ENCODE measurements at regions not wholly inside any gene's neighbourhood (a gene's known extent, or its start where the extent isn't known, plus 50 kb on each side); places are given as distances from the start of the nearest gene placed in this dataset.
"Not testable (repeated sequence)": the region's sequence is repeated elsewhere in the genome, so short reads cannot be mapped to it uniquely, and the experiment has no call there.

DNA sequence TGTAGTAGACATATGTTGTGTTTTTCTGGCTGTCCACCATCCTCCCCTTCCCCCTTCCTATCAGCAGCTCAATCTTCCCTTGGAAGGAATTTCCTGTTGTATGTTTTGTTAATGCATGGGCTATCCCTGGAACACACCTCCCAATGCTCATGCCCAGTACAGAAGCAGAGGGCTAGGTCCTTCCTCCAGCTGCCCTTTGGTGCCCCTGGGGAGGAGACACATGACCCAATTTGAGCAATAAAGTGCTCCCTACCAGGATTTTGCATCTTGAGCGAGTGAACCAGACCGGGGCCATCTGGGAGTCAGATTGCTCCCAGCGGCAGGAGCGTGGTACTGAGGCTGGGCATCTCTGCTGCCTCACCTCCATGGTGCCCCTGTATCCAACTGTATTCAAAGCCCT is 141.5 kb upstream of the MED13 start:
- Histone ChIP-seq H3K36me3 (ENCODE audit: control insufficient read depth in 2 of 2, extremely low read depth in 1 of 2, insufficient read depth in 2 of 2, low read length in 2 of 2) (no peaks in the 10 kb centered on the region), H3K9ac (ENCODE audit: control insufficient read depth, extremely low read depth, insufficient read depth, low read length) (no peak overlapping the region), H3K9me1 (ENCODE audit: control insufficient read depth, extremely low read depth, insufficient read depth, low read length) (no peaks in the 10 kb centered on the region), H3K27ac (ENCODE audit: control insufficient read depth, insufficient read depth, low read length) (no peak overlapping the region), H3K79me2 (ENCODE audit: control insufficient read depth, insufficient read depth, low read length) (no peaks in the 10 kb centered on the region), H3K4me1 (ENCODE audit: control insufficient read depth, extremely low read depth, insufficient read depth, low read length) (no peaks in the 10 kb centered on the region), H3K27me3 (ENCODE audit: control insufficient read depth, extremely low read depth, insufficient read depth, low read length) (no peaks in the 10 kb centered on the region), H3K4me2 (ENCODE audit: control insufficient read depth, extremely low read depth, insufficient read depth, low read depth, low read length) (no peak overlapping the region), H4K20me1 (ENCODE audit: control insufficient read depth, extremely low read depth, insufficient read depth, low read length) (no peaks in the 10 kb centered on the region), H3K4me3 (ENCODE audit: control insufficient read depth in 2 of 3, extremely low read depth in 1 of 3, insufficient read depth in 2 of 3, low read depth in 1 of 3, low read length in 3 of 3) (no peak overlapping the region), H2AFZ (ENCODE audit: control insufficient read depth, low read length) (no peak overlapping the region), H3K9me3 (ENCODE audit: control insufficient read depth, low read depth, low read length) (no peaks in the 10 kb centered on the region)
- no peak for TF ChIP-seq EZH2 (IDR thresholded peaks at IDR 0.05; ENCODE audit: low read length)
- TF ChIP-seq, protein P1, sequence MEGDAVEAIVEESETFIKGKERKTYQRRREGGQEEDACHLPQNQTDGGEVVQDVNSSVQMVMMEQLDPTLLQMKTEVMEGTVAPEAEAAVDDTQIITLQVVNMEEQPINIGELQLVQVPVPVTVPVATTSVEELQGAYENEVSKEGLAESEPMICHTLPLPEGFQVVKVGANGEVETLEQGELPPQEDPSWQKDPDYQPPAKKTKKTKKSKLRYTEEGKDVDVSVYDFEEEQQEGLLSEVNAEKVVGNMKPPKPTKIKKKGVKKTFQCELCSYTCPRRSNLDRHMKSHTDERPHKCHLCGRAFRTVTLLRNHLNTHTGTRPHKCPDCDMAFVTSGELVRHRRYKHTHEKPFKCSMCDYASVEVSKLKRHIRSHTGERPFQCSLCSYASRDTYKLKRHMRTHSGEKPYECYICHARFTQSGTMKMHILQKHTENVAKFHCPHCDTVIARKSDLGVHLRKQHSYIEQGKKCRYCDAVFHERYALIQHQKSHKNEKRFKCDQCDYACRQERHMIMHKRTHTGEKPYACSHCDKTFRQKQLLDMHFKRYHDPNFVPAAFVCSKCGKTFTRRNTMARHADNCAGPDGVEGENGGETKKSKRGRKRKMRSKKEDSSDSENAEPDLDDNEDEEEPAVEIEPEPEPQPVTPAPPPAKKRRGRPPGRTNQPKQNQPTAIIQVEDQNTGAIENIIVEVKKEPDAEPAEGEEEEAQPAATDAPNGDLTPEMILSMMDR (optimal IDR thresholded peaks at IDR 0.05 in 1 of 3, IDR thresholded peaks at IDR 0.05 in 1 of 3, conservative IDR thresholded peaks at IDR 0.05 in 1 of 3; ENCODE audit: extremely low read depth in 1 of 3, insufficient read depth in 2 of 3, low read length in 3 of 3), result no peak
- DNase-seq (ENCODE audit: low read depth, low spot score) (no peak), FAIRE-seq (no peak)
- dilution Hi-C loops (cut with MboI; ENCODE audit: extremely low pct_ligation_motif_present, low sequenced_read_pairs), result no loop called here

DNA sequence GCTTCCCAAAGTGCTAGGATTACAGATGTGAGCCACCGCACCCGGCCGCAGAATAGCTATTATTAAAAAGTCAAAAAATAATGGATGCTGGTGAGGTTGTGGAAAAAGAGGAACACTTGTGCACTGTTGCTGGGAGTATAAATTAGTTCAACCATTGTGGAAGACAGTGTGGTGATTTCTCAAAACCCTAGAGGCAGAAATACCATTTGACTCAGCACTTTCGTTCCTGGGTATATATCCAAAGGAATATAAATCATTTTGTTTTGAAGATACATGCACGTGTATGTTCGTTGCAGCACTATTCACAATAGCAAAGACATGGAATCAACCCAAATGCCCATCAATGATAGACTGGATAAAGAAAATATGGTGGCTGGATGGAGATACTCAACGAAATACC is 132.1 kb upstream of the MED13 start:
- H3K79me2 ChIP-seq (ENCODE audit: control insufficient read depth, insufficient read depth, low read length); H3K4me2 ChIP-seq (ENCODE audit: control insufficient read depth, extremely low read depth, insufficient read depth, low read depth, low read length); H3K36me3 ChIP-seq (ENCODE audit: control insufficient read depth in 2 of 2, extremely low read depth in 1 of 2, insufficient read depth in 2 of 2, low read length in 2 of 2); dilution Hi-C loops (cut with MboI; ENCODE audit: extremely low pct_ligation_motif_present, low sequenced_read_pairs); H3K4me3 ChIP-seq (ENCODE audit: control insufficient read depth in 2 of 3, extremely low read depth in 1 of 3, insufficient read depth in 2 of 3, low read depth in 1 of 3, low read length in 3 of 3); FAIRE-seq; H2AFZ ChIP-seq (ENCODE audit: control insufficient read depth, low read length); H4K20me1 ChIP-seq (ENCODE audit: control insufficient read depth, extremely low read depth, insufficient read depth, low read length); H3K27ac ChIP-seq (ENCODE audit: control insufficient read depth, insufficient read depth, low read length); H3K9me1 ChIP-seq (ENCODE audit: control insufficient read depth, extremely low read depth, insufficient read depth, low read length); H3K27me3 ChIP-seq (ENCODE audit: control insufficient read depth, extremely low read depth, insufficient read depth, low read length); DNase-seq (ENCODE audit: low read depth, low spot score); H3K9ac ChIP-seq (ENCODE audit: control insufficient read depth, extremely low read depth, insufficient read depth, low read length); H3K9me3 ChIP-seq (ENCODE audit: control insufficient read depth, low read depth, low read length); H3K4me1 ChIP-seq (ENCODE audit: control insufficient read depth, extremely low read depth, insufficient read depth, low read length): not testable (repeated sequence)

GRCh38 chr17:62196587-62196986 is 131.5 kb upstream of the MED13 start:
- H3K27me3 ChIP-seq (ENCODE audit: control insufficient read depth, extremely low read depth, insufficient read depth, low read length); H3K9me3 ChIP-seq (ENCODE audit: control insufficient read depth, low read depth, low read length); H3K9ac ChIP-seq (ENCODE audit: control insufficient read depth, extremely low read depth, insufficient read depth, low read length); H3K36me3 ChIP-seq (ENCODE audit: control insufficient read depth in 2 of 2, extremely low read depth in 1 of 2, insufficient read depth in 2 of 2, low read length in 2 of 2); H4K20me1 ChIP-seq (ENCODE audit: control insufficient read depth, extremely low read depth, insufficient read depth, low read length); H3K27ac ChIP-seq (ENCODE audit: control insufficient read depth, insufficient read depth, low read length); H3K4me2 ChIP-seq (ENCODE audit: control insufficient read depth, extremely low read depth, insufficient read depth, low read depth, low read length); H3K4me1 ChIP-seq (ENCODE audit: control insufficient read depth, extremely low read depth, insufficient read depth, low read length); H2AFZ ChIP-seq (ENCODE audit: control insufficient read depth, low read length); dilution Hi-C loops (cut with MboI; ENCODE audit: extremely low pct_ligation_motif_present, low sequenced_read_pairs); H3K9me1 ChIP-seq (ENCODE audit: control insufficient read depth, extremely low read depth, insufficient read depth, low read length); H3K79me2 ChIP-seq (ENCODE audit: control insufficient read depth, insufficient read depth, low read length); DNase-seq (ENCODE audit: low read depth, low spot score); FAIRE-seq; H3K4me3 ChIP-seq (ENCODE audit: control insufficient read depth in 2 of 3, extremely low read depth in 1 of 3, insufficient read depth in 2 of 3, low read depth in 1 of 3, low read length in 3 of 3): not testable (repeated sequence)

Measured in keratinocyte (primary cell).